Astrocyte (in vitro differentiated cells and primary cell): ENCODE measurements at regions not wholly inside any gene's neighbourhood (a gene's known extent, or its start where the extent isn't known, plus 50 kb on each side); places are given as distances from the start of the nearest gene placed in this dataset.

Experiments
- DNase-seq: peaks from one replicate; pipeline ENCODE4 v3.0.0-alpha.2; 2010; ENCODE audit warnings: low read depth
- FAIRE-seq: peaks from 2 replicates; lab custom pipeline; 2011; peaks lifted over from hg19 to GRCh38; lab: Jason Lieb, UNC
- H2AFZ ChIP-seq: 2 replicates; pipeline ENCODE4 v1.6.0; 2012; ENCODE audit warnings: low read depth, low read length, inconsistent platforms
- H3K27ac ChIP-seq: 2 replicates; pipeline ENCODE4 v1.5.1; 2011; ENCODE audit warnings: low read depth, low read length, inconsistent platforms
- H3K27me3 ChIP-seq: 2 replicates; pipeline ENCODE4 v1.6.0; 2011; ENCODE audit warnings: low read length, inconsistent platforms; ENCODE audit not compliant: insufficient read depth
- H3K36me3 ChIP-seq: 2 replicates; pipeline ENCODE4 v1.5.1; 2011; ENCODE audit warnings: low read length, inconsistent platforms; ENCODE audit not compliant: insufficient read depth
- H3K4me1 ChIP-seq: 2 replicates; pipeline ENCODE4 v1.5.1; 2011; ENCODE audit warnings: low read length, inconsistent platforms; ENCODE audit not compliant: insufficient read depth
- H3K4me2 ChIP-seq: 2 replicates; pipeline ENCODE4 v1.6.0; 2012; ENCODE audit warnings: low read length, inconsistent platforms
- H3K4me3 ChIP-seq: 2 replicates; pipeline ENCODE4 v1.5.1; 2011; ENCODE audit warnings: low read depth, mild to moderate bottlenecking, low read length, inconsistent platforms; ENCODE audit not compliant: insufficient read depth
- H3K79me2 ChIP-seq: 2 replicates; pipeline ENCODE4 v1.6.0; 2012; ENCODE audit warnings: mild to moderate bottlenecking, low read length, inconsistent platforms; ENCODE audit not compliant: insufficient read depth
- H3K9ac ChIP-seq: 2 replicates; pipeline ENCODE4 v1.6.0; 2012; ENCODE audit warnings: mild to moderate bottlenecking, low read length, inconsistent platforms
- H3K9me3 ChIP-seq: 2 replicates; pipeline ENCODE4 v1.5.1; 2012; ENCODE audit warnings: low read depth, mild to moderate bottlenecking, low read length, inconsistent platforms; ENCODE audit not compliant: insufficient read depth
- H4K20me1 ChIP-seq: 2 replicates; pipeline ENCODE4 v1.6.0; 2012; ENCODE audit warnings: low read length, inconsistent platforms; ENCODE audit not compliant: insufficient read depth
- H3K27ac Mint-ChIP-seq: one replicate; pipeline ENCODE4 v1.8.0; 2021; ENCODE audit warnings: mild to moderate bottlenecking, mixed read lengths; ENCODE audit not compliant: unreplicated experiment
- H3K27me3 Mint-ChIP-seq: one replicate; pipeline ENCODE4 v1.8.0; 2021; ENCODE audit warnings: low read depth, mixed read lengths; ENCODE audit not compliant: unreplicated experiment
- H3K36me3 Mint-ChIP-seq: one replicate; pipeline ENCODE4 v1.8.0; 2021; ENCODE audit warnings: low read depth, mixed read lengths; ENCODE audit not compliant: unreplicated experiment
- H3K4me1 Mint-ChIP-seq: one replicate; pipeline ENCODE4 v1.8.0; 2021; ENCODE audit warnings: low read depth, mixed read lengths; ENCODE audit not compliant: unreplicated experiment
- H3K4me3 Mint-ChIP-seq: one replicate; pipeline ENCODE4 v1.8.0; 2021; ENCODE audit warnings: mild to moderate bottlenecking, moderate library complexity, mixed read lengths; ENCODE audit not compliant: unreplicated experiment
- H3K9me3 Mint-ChIP-seq: one replicate; pipeline ENCODE4 v1.8.0; 2021; ENCODE audit warnings: mild to moderate bottlenecking, mixed read lengths; ENCODE audit not compliant: unreplicated experiment
- EZH2 ChIP-seq: IDR thresholded peaks from 2 replicates; pipeline ENCODE4 v1.6.1; 2012; ENCODE audit warnings: mild to moderate bottlenecking, low read length, inconsistent platforms; ENCODE audit not compliant: insufficient read depth
- TF ChIP-seq, protein P1 (sequence below): IDR thresholded peaks from 2 replicates; pipeline ENCODE4 v1.5.1; 2011; ENCODE audit warnings: low read depth, mild to moderate bottlenecking, inconsistent platforms, low read length, moderate library complexity; ENCODE audit not compliant: insufficient read depth

DNA sequence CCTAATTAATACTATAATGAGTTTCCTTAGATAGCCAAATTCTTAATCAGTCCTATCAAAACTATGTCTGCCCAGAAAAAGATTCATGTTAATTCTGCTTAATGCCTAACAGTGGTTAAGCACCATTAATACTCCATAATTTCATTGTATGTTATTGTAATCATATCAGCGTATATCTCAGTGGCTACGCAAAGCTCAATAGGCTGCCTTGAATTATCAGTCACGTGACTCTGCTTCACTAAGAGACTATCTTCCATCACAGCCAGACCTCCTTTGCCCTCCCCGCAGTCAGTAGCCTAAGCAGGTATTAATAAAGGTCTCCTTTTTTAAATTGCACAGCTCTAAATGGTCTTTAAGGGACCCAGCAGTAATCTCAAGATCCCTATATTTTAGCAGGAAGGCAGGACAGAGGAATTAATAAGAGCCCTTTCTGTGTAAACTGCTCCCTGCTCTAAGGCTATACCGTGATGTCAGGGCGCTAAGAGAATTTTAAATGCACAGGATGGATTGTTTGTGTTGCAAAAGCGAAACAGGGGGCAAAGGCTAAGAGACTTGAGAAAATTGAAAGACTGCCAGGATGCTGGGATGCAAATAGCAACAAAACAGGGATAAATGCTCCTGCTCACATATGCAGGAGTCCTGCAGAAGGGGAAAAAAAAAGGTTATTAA lies 215.6 kb upstream of the POU3F3 start:
- peaks cover 11% of the 10 kb centered on the region for H3K27me3 Mint-ChIP-seq
- FAIRE-seq = no peak

DNA sequence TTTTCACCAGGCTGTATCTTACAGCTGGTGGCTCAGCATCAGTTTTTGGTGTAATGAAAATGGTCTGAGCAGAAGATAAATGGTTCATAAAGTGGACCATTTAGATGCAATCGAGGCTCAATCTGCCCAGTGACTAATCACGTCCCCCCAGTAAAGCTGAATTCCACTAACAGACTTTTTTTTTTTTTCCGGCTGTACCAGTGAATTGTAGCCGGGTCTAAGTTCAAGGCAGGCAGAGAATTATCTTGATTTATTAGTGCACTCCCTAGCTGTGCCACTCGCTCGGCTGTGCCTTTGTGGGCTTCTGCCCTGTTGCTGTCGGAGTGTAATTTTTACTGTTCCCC lies 215.1 kb upstream of the POU3F3 start:
- Histone ChIP-seq H3K9ac (no peak overlapping the region), H3K4me3 (no peak overlapping the region), H3K27me3 (no peaks in the 10 kb centered on the region), H3K4me1 (no peaks in the 10 kb centered on the region), H2AFZ (no peak overlapping the region), H3K79me2 (no peaks in the 10 kb centered on the region), H3K4me2 (no peak overlapping the region), H3K36me3 (no peaks in the 10 kb centered on the region), H4K20me1 (no peaks in the 10 kb centered on the region), H3K9me3 (no peaks in the 10 kb centered on the region), H3K27ac (no peak overlapping the region)
- no peak overlapping the region for H3K27ac Mint-ChIP-seq
- H3K36me3 Mint-ChIP-seq = no peaks in the 10 kb centered on the region
- no peaks in the 10 kb centered on the region for H3K9me3 Mint-ChIP-seq
- FAIRE-seq (no peak), DNase-seq (no peak)
- H3K4me1 Mint-ChIP-seq = no peaks in the 10 kb centered on the region
- no peak overlapping the region for H3K4me3 Mint-ChIP-seq
- peaks cover 11% of the 10 kb centered on the region for H3K27me3 Mint-ChIP-seq
- TF ChIP-seq, protein P1, sequence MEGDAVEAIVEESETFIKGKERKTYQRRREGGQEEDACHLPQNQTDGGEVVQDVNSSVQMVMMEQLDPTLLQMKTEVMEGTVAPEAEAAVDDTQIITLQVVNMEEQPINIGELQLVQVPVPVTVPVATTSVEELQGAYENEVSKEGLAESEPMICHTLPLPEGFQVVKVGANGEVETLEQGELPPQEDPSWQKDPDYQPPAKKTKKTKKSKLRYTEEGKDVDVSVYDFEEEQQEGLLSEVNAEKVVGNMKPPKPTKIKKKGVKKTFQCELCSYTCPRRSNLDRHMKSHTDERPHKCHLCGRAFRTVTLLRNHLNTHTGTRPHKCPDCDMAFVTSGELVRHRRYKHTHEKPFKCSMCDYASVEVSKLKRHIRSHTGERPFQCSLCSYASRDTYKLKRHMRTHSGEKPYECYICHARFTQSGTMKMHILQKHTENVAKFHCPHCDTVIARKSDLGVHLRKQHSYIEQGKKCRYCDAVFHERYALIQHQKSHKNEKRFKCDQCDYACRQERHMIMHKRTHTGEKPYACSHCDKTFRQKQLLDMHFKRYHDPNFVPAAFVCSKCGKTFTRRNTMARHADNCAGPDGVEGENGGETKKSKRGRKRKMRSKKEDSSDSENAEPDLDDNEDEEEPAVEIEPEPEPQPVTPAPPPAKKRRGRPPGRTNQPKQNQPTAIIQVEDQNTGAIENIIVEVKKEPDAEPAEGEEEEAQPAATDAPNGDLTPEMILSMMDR = no peak
- no peak for TF ChIP-seq EZH2

More for the DNA sequence above, 215.6 kb upstream of the POU3F3 start:
- no peaks in the 10 kb centered on the region for H3K4me1 Mint-ChIP-seq
- H3K27ac Mint-ChIP-seq = no peak overlapping the region
- H3K79me2 ChIP-seq = no peaks in the 10 kb centered on the region
- H4K20me1 ChIP-seq = no peaks in the 10 kb centered on the region
- no peak overlapping the region for H3K4me2 ChIP-seq
- H3K36me3 Mint-ChIP-seq = no peaks in the 10 kb centered on the region
- no peaks in the 10 kb centered on the region for H3K4me1 ChIP-seq
- no peaks in the 10 kb centered on the region for H3K9me3 ChIP-seq
- TF ChIP-seq EZH2 = no peak
- TF ChIP-seq, protein P1 = no peak
- no peak overlapping the region for H3K27ac ChIP-seq
- H3K4me3 Mint-ChIP-seq = no peak overlapping the region
- no peak overlapping the region for H3K4me3 ChIP-seq
- DNase-seq = no peak
- H2AFZ ChIP-seq = no peak overlapping the region
- H3K9me3 Mint-ChIP-seq = no peaks in the 10 kb centered on the region
- H3K27me3 ChIP-seq = no peaks in the 10 kb centered on the region
- H3K9ac ChIP-seq = no peak overlapping the region
- H3K36me3 ChIP-seq = no peaks in the 10 kb centered on the region

DNA sequence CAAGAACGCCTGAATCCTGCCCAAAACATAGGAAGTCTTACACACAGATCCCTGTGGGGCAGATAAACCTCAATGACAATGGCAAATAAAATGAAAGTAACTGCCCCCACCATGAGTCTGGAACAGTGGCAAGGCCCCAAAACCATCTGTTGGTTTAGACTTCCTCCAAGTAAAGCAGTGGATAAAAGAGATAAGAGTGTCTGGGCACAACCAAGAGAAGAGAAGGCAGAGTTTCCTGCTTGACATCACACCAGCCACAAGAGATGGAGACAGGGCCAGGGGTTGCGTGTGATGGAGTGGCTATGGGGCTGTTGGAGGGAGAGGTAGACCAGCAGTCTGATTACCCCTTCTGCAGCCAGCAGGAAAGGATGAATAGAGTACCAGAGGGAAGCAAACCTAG lies 212.1 kb upstream of the POU3F3 start:
- Mint-ChIP-seq H3K4me3 (no peak overlapping the region), H3K27me3 (no peaks in the 10 kb centered on the region), H3K27ac (no peak overlapping the region), H3K4me1 (no peaks in the 10 kb centered on the region), H3K36me3 (no peaks in the 10 kb centered on the region), H3K9me3 (no peaks in the 10 kb centered on the region)
- Histone ChIP-seq H3K4me3 (no peak overlapping the region), H3K4me2 (no peak overlapping the region), H3K27me3 (no peaks in the 10 kb centered on the region), H3K79me2 (no peaks in the 10 kb centered on the region), H3K9ac (no peak overlapping the region), H3K36me3 (no peaks in the 10 kb centered on the region), H3K27ac (no peak overlapping the region), H2AFZ (no peak overlapping the region), H3K9me3 (no peaks in the 10 kb centered on the region), H3K4me1 (no peaks in the 10 kb centered on the region), H4K20me1 (no peaks in the 10 kb centered on the region)
- TF ChIP-seq EZH2 = no peak
- TF ChIP-seq, protein P1 = no peak
- no peak for DNase-seq
- no peak for FAIRE-seq
